Gastrocnemius medialis (tissue), 4 donors: ENCODE measurements at regions not wholly inside any gene's neighbourhood (a gene's known extent, or its start where the extent isn't known, plus 50 kb on each side); places are given as distances from the start of the nearest gene placed in this dataset.

Experiments
- CTCF ChIP-seq, 5 experiments: fragments of 450-650 bp in 3 of 5; fragments of 200-600 bp in 2 of 5; sonication (generic) in 2 of 5; IDR thresholded peaks in 4 of 5; conservative IDR thresholded peaks in 1 of 5; 1 replicate in 4 of 5; 2 replicates in 1 of 5; pipeline ENCODE4 v1.5.1; 2016 to 2019; ENCODE audit warnings: antibody characterized with exemption in 5 of 5, mild to moderate bottlenecking in 3 of 5, moderate library complexity in 3 of 5
- POLR2A ChIP-seq, 2 donors: fragments of 450-650 bp; IDR thresholded peaks; one replicate each; pipeline ENCODE4 v1.6.1; 2017; ENCODE audit warnings: antibody characterized with exemption in 2 of 2, mild to moderate bottlenecking in 2 of 2, moderate library complexity in 2 of 2

DNA sequence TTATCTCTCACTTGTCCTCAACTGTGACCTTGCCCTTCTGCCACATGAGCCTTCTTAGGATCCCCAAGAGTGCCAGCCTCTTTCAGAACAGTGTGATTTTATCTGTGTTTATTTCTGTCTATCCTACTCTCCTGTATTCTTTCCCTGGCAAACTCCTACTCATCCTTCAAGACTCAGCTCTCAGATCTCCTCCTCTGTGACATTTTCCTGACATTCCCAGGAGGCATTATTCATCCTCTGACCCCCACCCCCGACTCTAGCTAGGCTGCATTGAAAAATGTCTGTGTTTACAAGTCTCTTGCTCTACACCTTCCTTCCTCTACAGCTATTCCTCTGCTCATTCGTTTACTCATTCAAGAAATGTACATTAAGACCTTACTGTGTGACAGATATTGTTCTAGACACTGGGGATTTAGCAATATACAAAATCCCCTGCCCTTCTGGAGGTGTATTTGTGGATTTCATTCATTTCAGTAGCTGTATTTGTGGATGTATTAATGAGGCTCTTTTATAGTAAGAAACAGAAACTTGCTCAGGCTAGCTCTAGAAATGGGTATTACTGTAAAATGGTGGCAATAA is 61.4 kb upstream of the COMTD1 start:
- TF ChIP-seq POLR2A (IDR thresholded peaks at IDR 0.05) (no peak), CTCF (IDR thresholded peaks at IDR 0.05 in 4 of 5, conservative IDR thresholded peaks at IDR 0.05 in 1 of 5) (no peak)
